IPS-11a (cell line): ENCODE measurements at regions not wholly inside any gene's neighbourhood (a gene's known extent, or its start where the extent isn't known, plus 50 kb on each side); places are given as distances from the start of the nearest gene placed in this dataset.

Source experiments
- H3K4me3 ChIP-seq: one replicate; pipeline ENCODE4 v1.5.1; 2013; ENCODE audit warnings: low read depth, low read length, control low read depth

GRCh38 chr18:78914249-78914935 lies 65.2 kb upstream of the SALL3 start:
- no peak overlapping the region for H3K4me3 ChIP-seq

- no peak overlapping the region for H3K4me3 ChIP-seq
Observed at GRCh38 chr18:78915446-78916008, 64.1 kb upstream of the SALL3 start.

GRCh38 chr18:78918707-78919106 lies 60.9 kb upstream of the SALL3 start:
- no peak overlapping the region for H3K4me3 ChIP-seq

- no peak overlapping the region for H3K4me3 ChIP-seq
Observed at GRCh38 chr18:78919956-78920355, 59.7 kb upstream of the SALL3 start.

DNA sequence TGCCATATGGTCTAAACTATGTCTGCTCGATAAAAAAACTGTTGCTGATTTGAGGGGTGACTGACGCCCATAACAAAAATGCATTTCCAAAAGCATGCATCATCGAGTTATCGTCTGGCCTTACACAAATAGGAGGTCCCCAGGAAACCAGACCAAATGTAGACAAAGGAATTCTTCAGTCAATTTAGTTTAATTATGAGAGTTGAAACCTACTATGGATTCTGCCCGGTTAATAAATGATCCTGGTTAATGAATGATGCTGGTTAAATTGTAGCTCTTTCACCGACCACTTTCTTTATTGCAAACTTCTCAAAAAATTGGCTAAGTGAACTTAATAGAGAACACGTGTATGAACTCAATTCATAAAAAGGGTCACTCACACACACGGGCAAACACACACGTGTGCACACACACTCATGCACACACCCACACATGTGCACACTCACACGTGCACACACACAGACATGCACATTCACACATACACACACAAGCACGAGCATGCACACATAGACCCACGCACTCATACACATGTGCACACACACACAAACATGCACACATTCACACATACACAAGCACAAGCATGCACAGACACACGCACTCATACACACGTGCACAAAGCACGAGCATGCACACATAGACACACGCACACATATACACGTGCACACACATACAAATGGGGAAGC lies 59.0 kb upstream of the SALL3 start:
- no peak overlapping the region for H3K4me3 ChIP-seq

GRCh38 chr18:78922856-78923255 lies 56.8 kb upstream of the SALL3 start:
- no peak overlapping the region for H3K4me3 ChIP-seq

DNA sequence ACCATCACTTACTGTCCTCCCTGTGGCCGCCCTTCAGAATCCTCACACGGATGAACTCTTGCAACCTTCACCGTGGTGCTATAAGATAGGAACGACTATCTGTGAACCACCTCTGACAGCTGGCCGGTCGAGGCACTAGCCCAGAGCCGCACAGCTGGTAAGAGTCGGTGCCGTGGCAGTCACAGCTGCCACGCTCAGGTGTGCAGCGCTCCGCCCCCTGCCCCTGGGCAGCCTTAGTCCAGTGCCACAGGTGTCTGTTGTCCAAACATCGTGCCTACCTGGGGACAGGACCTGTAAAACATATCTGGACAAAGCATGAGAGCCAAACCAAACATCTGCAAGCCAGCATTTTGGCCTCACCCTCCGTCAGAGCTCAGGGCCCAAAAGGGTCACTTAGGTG lies 55.3 kb upstream of the SALL3 start:
- H3K4me3 ChIP-seq = no peak overlapping the region

DNA sequence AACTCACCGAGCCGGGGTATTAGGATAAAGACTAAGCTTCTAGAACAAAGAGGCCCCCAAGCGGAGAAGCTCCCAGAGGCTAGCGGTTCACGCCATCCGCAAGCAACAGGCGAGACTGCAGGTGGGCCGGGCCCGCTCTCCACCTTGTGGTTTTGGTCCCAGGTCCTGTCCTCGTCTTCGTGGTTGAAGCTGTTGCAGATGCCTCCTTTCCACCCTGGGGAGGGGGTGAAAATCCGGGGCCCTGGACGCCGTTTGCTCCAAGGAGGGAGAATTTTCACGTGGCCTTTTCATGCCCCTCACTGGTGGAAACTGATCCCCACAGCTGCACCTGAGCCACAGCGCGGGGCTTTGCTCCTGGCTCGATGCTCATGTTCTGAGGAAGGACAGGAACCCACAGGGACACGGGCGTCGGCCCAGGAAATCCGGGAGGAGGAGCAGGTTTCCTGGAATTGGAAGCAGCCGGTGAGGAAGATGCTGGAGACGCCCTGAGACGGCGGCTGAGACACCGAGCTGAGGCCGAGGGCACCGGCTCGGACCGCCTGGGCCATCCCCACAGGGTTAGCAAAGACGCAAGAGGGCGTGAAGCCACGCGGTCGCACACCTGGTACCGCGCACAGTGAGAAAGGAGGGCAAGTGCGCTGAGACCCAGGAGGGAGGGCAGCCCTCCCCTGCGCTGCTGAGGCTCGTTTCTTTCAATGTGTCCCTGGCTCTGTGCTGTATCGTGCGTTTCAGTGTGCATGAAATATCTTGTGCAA lies 54.7 kb upstream of the SALL3 start:
- H3K4me3 ChIP-seq = no peak overlapping the region

GRCh38 chr18:78925557-78926242 lies 53.9 kb upstream of the SALL3 start:
- no peak overlapping the region for H3K4me3 ChIP-seq

DNA sequence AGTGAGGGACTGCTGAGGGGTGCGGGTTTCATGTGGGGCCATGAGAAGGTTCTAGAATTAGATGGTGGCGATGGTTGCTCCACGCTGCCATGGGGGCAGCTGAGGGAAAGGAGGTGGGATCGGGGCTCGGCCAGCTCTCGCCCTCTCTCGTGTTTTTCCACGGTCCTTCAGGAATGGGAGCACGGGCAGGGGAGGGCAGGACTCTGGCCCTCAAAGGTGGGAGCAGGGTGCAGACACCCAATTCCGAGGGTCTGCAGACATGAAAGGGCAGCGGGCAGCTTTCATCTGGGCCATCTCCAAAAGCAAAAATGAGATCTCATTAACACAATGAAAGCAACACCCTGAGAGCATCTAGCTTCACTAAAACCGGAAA lies 53.4 kb upstream of the SALL3 start:
- H3K4me3 ChIP-seq = no peak overlapping the region

- H3K4me3 ChIP-seq = no peak overlapping the region
Observed at GRCh38 chr18:78927156-78927555, 52.5 kb upstream of the SALL3 start.

DNA sequence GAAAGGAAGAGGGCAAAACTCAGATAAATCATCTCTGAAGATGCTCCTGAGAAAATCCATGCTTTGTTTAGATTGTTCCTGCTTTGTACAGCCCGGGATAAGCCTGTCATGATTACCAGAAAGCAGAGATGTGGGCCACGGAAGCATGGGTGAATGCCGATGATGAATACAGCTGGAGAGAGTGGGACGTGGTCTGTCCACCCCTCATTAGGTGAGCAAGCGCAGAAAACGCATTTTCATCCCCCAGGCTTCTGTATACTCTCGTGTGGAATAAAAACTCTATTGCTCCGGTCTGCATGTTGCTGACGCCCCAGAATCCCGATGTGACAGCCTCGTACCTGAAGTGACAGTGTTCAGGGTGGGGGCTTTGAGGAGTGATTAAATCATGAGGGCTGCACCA lies 52.0 kb upstream of the SALL3 start:
- no peak overlapping the region for H3K4me3 ChIP-seq

- no peak overlapping the region for H3K4me3 ChIP-seq
Observed at GRCh38 chr18:78928076-78928475, 51.5 kb upstream of the SALL3 start.

- no peak overlapping the region for H3K4me3 ChIP-seq
Observed at GRCh38 chr18:78929516-78929915, 50.1 kb upstream of the SALL3 start.
